Activated CD4-positive, alpha-beta T cell treated with anti-CD3 and anti-CD28 coated beads for 48 hours (primary cell): ENCODE measurements at regions not wholly inside any gene's neighbourhood (a gene's known extent, or its start where the extent isn't known, plus 50 kb on each side); places are given as distances from the start of the nearest gene placed in this dataset.
"Not testable (repeated sequence)": the region's sequence is repeated elsewhere in the genome, so short reads cannot be mapped to it uniquely, and the experiment has no call there.

Source experiments
- DNase-seq: peaks from one replicate; pipeline ENCODE4 v3.0.0-alpha.2; 2020

DNA sequence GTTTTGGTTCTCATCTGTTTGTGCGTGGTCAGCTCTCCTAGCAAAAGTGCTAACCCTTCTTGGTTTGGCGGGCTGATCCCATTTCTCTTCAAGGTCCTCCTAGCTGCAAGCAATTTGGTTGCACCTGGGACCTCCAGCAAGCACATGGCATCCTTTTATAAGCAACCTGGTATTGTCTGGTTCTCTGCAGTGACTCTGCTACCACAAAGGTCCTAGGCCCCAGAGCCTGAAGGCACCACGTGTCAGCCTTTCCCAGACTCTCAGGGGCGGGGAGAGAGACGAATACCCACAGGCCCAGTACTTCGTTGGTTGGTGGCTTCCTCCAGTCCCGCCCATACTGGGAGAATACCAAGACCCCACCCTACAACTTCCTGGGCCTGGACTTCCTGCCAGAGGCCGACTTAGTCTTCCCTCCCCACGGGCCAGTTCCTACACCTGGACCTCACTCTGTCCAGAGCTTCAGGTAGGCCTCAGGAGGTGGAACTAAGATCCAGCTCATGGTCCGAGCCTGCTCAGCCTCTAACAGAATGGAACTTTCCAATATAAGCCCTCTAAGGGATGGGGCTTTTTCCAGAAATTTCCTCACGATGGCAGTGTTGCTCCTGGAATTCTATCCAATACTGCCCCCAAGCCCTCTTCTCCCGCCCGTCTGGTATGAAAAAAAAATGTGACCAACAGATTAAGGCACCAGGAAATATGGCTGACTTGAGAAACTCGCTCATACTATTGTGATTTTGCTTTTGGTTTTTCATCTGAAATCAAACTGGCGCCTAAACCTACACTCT is 192.5 kb upstream of the STK26 start:
- peak; percentile 74 for DNase-seq

DNA sequence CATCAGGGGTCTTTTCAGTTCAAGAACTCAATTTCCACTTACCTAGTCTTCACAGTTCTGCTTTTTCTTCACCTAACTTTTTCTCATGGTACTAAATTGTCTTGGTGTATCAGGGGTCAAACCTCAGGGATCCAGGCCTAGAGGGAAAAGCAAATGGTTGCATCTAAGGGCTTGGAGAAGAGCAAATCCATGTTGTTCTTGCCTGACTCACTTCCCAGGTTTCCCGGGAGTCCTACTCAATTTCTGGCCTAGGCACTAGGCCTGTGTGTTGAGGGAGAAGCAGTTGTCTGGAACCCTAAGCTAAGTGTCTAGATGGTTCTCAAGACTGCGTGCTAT is 191.9 kb upstream of the STK26 start:
- no peak for DNase-seq

DNA sequence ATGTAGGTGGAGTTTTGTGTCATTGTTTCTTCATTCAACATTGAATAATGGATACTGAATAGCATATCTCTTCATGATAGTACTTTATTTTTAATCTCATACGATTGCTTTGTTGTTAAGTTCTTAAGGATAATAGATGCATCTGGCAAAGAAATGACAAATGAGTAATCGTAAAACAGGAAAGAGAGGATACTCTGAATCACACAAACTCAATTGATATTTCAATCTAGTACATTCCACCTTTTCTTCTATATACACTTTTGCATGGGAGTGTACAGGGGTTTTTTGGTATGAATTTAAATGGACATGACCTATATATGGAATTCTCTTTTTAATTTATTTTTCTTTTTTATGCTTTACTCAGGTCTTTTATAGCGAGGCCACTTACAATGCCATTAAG is 186.9 kb upstream of the STK26 start:
- DNase-seq, result no peak

DNA sequence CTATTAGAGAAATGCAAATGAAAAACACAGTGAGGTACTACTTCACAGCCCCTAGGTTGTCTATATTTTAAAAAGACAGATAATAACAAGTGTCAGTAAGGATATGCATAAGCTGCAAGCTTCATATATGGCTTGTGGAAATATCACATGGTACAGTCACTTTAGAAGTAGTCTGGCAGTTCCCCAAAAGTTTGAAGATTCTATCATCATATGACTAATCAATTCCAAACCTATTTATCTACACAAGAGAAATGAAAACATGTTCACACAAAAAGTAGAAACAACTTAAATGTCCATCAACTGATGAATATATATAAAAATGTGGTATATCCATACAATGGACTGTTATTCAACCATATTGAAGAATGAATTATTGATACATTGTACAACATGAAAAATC is 185.8 kb upstream of the STK26 start:
- DNase-seq, result no peak

DNA sequence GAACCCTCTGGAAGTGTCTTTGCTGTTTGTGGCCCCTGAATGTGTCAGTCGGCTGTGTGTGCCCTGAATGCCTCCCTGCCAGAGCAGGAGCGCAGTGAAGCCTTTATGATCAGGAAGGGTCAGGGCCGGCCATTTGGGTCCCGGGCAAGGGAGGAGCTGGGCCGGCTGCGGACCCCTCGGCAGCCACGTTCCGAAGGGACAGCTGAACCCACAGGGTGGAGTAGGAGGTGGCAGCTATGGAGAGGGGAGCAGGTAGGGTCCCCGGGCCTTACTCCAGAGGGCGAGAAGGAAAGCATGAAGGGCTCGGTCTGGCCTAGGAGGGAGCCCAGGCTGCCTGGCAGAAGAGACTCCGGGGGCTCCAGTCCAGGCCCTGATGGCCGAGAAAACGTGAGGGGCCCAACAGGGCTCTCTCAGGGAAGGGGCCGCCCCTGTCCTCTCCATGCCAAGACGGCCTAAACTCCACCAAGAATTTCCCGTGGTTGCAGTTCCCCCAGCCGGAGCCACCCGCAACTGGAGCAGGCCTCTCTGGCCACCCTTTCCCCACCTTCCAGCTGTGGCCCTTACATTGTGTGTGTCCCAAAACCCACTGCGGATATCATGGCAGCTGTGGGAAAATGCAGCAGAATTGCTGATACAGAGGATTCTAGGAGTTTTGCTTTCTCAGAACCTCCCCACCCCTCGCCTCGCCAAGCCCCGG is 182.2 kb upstream of the STK26 start:
- DNase-seq, result no peak

DNA sequence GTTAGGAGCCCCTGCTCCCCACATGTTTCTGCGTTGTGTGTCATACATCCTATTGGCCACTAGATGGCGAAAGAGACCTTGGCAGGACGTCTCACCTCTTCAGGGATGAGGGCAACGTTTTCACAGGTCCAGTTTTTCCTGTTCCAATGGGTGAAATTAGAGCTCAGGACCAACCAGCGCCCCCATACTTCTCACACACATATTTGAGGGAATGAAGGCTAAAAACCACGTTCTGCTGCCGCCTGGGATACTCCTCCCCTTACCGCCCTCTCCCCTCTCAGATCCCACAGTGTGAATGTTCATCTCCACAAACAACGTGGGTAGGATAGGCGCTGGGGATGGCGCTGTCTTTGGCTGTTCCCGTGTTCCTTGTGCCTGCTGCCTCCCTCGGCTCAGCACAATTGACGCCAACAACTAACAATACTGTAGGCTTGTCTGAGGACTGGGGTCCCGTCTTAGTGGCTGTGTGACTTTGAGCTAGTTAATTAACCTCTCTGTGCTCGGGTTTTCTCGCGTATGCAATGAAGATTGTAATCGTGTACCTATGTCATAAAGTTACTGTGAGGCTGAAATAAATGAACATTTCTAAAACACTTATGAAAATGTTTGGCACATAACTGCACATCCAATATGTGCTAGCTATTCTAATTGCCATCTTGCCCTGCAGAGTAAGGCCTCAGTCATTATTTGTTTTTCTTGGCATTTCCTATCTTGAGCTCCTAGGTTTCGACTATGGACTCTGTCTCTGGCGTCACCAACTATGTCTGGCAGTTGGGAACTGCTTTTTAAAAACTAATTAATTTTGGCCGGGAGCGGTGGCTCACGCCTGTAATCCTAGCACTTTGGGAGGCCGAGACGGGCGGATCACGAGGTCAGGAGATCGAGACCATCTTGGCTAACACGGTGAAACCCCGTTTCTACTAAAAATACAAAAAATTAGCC is 181.3 kb upstream of the STK26 start:
- DNase-seq, result peak; percentile 28

DNA sequence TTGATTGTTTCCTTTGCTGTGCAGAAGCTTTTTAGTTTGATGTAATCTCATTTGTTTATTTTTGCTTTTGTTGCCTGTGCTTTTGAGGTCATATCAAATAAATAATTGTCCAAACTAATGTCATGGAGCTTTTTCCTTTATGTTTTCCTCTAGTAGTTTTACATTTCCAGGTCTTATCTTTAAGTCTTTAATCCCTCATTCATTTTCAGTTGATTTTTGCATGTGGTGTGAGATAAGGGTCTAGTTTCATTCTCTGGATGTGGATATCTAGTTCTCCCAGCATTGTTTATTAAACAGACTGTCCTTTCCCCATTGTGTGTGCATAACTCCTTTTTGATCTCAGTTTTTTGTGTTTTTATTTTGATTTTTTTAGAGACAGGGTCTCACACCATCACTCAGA is 179.1 kb upstream of the STK26 start:
- no peak for DNase-seq

DNA sequence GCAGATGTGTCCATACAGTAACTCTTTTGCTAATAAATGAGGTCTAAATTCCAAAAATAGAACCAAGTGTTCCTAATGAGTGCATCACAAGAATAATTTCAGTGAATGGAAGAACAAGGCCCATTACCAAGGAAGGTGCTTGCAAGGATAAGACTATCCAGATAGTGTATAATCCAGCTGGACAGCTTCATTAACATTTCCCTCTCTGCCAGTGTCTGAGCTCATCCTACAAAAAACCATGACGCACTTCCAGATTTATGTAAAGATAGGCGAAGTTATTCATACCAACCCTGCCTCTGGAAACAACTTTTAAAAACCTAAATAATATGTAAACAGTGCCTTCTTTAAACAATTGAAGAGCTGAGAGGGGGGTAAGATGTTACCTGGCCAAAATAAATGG is 177.9 kb upstream of the STK26 start:
- no peak for DNase-seq

DNA sequence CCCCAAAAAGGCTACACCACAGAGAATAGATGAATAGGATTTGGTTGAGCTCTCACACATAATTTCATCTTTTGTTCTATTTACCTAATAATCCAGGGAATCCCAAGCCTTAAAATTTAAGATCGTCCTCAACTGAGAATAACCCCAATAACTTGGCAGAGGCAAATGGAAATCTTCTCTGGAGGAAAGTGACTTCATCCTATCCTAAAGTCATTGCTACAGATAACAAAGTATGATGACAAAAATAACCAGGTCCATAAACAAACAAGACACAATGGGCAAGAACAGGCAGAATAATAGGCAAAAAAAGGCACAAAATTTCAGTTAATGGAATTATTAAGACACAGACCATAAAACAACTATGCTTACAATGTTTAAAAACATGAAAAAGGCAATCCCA is 177.3 kb upstream of the STK26 start:
- no peak for DNase-seq

DNA sequence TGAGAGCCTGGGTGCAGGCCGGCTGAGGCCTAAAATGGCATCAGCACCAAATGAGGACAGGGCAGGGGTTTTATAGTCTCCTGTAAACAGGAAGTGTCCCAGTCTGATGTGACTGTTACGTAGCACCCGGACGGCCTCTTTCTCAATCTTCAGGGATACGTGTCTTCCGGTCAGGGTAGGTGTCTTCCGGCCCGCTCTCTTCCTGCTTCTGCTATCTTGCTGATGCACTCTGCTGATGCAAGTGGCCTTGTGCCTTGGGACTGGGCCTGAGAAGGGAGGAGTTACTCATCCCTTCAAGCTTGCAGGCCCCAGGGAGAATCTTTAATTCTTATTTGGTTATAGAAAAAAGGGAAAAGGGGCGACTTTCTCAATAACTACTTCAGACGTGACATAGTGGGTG is 172.1 kb upstream of the STK26 start:
- DNase-seq, result not testable (repeated sequence)

DNA sequence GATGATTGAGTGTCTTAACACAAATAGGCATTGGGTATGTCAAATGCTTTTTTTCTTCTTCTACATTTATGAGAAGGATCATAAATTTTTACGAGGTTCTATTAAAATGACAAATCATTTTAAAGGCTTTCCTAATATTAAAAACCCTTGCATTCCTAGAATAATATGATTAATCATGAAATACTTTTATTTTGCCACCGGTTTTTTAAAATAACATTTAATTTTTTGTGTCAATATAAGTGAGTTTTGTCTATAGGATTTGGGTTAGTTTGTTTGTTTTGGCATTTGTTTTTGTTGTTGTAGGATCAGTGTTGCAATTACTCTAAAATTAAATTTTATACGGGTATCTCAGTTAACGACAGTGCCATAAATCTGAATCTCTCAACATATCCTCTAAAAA is 169.7 kb upstream of the STK26 start:
- DNase-seq, result no peak

DNA sequence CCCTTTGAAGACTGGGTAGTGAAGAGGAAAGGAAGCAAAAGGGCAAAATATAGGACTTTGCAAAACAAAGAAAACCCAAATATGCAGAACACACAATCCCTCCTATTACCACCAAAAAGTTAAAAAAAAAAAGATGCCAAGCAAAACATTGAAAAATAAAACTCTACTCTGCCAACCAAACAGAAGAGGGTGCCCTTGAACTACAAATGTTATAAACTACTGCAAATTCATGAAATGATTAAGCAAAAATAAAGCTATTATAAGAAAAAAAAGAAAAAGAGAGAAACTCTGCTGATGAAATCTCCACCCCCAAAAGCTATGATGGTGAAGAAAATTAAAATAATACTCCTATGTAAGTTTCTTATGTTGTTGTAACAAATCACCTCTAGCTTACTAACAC is 168.5 kb upstream of the STK26 start:
- DNase-seq, result no peak

DNA sequence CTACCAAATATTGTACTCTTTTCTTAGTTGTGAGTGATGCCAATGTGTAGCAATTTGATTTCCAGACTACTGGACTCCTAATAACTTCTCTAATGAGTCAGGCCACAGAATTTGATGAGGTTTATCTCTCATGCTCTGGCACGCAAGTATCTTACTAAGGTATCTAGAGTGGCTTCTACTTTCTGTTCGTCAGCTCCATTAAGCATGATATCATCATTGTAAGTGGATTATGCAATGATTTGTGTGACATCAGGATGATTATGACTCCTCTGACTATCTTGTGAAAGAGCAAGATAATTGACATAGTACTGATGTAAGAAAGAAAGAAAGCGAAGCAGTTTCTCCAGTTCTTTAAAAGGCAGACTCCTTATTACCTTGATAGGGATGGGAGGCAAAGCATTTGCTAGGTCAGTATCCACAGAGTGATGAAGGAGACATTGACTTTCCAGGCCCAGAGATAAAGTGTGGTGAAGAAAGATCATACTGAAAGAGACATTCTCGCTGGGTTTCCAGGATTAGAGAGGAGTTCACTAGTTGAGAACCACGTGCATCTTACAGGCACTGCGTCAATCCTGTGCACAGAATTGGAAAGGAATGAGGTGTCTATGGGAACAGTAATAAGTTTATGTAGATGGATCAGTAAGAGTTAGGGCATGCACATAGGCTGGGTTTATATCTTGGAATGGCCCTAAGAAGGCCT is 161.9 kb upstream of the STK26 start:
- no peak for DNase-seq

DNA sequence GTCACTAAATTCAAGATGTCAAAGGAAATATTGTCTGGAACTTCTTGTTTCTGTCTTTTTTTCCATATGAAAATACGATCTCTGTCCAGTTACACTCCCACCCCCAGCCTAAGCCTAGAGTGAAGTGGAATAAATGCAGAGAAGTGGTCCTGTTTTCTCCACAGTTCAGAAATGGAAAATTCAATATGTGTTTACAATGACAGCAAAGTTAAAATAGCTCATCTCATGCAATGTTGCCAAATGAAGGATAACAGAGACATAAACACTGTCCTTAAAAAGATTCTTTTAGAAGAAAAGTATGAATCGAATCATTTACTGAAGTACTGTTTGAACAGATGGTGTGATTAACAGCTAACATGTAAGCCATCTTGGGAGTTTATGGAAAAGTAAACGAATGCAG is 160.8 kb upstream of the STK26 start:
- no peak for DNase-seq

DNA sequence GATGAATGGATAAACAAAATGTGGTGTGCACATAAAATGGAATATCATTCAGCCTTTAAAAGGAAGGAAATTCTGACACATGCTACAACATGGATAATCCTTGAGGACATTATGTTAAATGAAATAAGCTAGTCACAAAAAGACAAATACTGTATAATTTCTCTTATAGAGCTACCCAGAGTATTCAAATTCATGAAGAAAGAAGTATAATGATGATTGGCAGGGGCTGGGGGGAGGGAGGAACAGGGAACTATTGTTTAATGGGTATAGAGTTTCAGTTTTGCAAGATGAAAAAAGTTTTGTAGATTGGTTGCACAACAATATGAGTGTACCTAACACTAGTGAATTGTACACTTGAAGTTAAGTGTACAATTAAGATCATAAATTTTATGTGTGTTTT is 153.9 kb upstream of the STK26 start:
- DNase-seq, result no peak

DNA sequence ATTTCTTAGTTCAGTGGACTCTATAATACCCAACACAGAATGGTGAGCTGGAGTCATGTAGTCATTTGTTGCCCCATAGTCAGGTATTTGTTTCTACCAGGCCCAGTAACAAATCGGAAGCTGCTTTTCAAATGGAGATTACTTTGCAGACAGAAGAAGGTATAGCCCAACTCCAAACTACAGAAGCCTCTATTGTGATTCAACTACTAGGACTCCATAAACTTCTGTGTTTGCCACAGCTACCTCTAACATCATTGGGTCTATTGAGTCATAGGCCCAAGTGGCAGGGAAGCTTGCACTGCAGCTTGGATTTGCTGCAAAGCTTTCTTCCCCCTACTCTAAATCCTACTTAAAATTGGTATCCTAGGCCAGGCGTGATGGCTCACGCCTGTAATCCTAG is 148.8 kb upstream of the STK26 start:
- DNase-seq, result no peak

DNA sequence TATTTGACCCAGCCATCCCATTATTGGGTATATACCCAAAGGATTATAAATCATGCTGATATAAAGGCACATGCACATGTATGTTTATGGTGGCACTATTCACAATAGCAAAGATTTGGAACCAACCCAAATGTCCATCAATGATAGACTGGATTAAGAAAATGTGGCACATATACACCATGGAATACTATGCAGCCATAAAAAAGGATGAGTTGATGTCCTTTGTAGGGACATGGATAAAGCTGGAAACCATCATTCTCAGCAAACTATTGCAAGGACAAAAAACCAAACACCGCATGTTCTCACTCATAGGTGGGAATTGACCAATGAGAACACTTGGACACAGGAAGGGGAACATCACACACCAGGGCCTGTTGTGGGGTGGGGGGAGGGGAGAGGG is 147.3 kb upstream of the STK26 start:
- not testable (repeated sequence) for DNase-seq

DNA sequence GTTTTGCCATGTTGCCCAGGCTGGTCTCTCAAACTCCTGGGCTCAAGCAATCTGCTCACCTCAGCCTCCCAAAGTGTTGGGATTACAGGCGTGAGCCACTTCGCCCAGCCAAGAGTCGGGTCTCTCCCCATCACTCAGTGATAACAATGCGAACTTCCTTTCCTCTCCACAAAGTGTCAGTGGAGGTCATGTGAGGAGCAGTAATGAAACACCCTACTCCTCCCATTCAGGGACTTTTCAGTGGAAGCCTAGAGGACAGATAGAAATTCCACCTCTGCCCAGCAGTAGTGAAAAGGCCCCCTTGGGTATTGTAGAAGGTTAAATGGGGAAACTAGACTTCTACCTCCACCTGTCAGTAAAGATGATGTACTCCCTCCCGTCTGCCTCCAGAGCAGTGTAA is 141.9 kb upstream of the STK26 start:
- DNase-seq, result no peak

DNA sequence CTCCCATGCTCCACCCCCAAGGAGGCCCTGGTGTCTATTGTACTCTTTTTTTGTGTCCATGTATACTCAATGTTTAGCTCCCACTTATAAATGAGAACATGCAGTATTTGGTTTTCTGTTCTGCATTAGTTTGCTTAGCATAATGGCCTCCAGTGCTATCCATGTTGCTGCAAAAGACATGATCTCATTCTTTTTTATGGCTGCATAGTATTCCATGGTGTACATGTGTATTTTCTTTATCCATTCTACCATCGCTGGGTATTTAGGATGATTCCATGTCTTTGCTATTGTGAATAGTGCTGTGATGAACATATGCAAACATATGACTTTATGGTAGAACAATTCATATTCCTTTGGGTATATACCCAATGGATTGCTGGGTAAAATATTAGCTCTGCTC is 138.1 kb upstream of the STK26 start:
- DNase-seq, result not testable (repeated sequence)

DNA sequence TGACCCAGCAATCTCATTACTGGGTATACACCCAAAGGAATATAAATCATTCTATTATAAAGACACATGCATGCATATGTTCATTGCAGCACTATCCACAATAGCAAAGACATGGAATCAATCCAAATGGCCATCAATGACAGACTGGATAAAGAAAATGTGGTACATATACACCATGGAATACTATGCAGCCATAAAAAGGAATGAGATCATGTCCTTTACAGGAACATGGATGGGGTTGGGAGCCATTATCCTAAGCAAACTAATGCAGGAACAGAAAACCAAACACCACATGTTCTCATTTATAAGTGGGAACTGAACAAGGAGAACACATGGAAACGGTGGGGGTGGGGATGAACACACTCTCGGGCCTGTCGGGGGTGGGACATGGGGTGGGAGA is 129.2 kb upstream of the STK26 start:
- not testable (repeated sequence) for DNase-seq

DNA sequence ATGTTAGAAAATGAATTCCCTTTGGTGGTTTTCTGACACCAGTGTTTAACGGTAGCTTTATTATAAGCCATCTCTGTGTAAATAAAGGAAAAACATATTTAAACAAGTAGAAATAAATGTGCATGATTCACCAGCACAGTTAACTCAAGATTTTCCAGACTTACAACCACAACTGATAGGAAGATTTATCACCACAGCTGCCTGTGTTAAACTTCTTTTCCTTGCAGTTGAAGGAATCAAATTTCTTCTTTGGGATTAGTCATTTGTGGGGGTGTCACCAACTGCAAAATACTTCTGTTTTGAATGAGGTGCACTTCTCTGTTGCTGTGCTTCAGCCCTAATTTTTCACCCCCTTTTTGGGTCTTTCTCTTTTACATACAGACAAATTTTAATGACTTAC is 128.1 kb upstream of the STK26 start:
- DNase-seq, result no peak

DNA sequence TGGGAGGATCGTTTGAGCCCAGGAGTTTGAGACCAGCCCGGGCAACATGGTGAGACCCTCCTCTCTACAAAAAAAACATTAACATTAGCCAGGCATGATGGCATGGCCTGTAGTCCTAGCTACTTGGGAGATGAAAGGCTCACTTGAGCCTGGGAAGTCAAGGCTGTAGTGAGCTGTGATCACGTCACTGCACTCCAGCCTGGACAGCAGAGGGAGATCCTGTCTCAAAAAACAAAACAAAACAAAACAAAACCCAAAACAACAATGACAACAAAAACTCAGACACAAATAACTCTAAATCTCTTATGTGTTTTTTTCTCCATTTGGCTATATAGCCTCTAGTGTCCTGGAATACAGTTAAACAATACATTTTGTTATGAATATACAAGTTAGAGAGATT is 127.3 kb upstream of the STK26 start:
- DNase-seq, result no peak

DNA sequence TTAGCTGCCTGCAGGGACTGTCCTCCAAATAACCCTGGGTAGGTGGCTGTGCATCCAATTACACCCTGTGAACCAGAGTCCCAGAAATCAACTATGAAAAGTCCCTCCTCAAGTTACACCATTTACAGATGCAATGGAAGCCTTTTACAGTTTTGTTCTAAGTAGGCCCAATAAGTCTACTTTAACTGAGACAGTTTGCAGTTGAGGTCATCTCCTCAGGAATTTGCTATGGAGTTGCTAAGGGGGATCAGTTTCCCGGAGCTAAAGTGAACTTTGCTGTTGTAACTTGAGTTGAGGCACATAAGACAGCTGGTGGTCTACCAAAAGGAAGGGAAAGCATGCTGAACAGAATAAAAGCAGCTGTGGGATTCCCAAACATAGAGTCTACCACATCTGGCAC is 121.6 kb upstream of the STK26 start:
- no peak for DNase-seq
